Neural crest cell (in vitro differentiated cells): ENCODE measurements at regions not wholly inside any gene's neighbourhood (a gene's known extent, or its start where the extent isn't known, plus 50 kb on each side); places are given as distances from the start of the nearest gene placed in this dataset.

Experiments used
- DNase-seq: peaks from one replicate; pipeline ENCODE4 v3.0.0; 2021; ENCODE audit warnings: low read depth, mixed read lengths, low spot score
- H3K27ac Mint-ChIP-seq: one replicate; pipeline ENCODE4 v1.8.0; 2021; ENCODE audit warnings: mild to moderate bottlenecking, mixed read lengths; ENCODE audit not compliant: unreplicated experiment
- H3K27me3 Mint-ChIP-seq: 2 replicates; pipeline ENCODE4 v1.8.0; 2021; ENCODE audit warnings: low read depth, mild to moderate bottlenecking, mixed read lengths
- H3K36me3 Mint-ChIP-seq: 2 replicates; pipeline ENCODE4 v1.8.0; 2021; ENCODE audit warnings: low read depth, mild to moderate bottlenecking, mixed read lengths
- H3K4me1 Mint-ChIP-seq: 2 replicates; pipeline ENCODE4 v1.8.0; 2021; ENCODE audit warnings: mixed read lengths
- H3K4me3 Mint-ChIP-seq: one replicate; pipeline ENCODE4 v1.8.0; 2021; ENCODE audit warnings: mild to moderate bottlenecking, mixed read lengths
- H3K9me3 Mint-ChIP-seq: 2 replicates; pipeline ENCODE4 v1.8.0; 2021; ENCODE audit warnings: mixed read lengths
- CTCF ChIP-seq: fragments of 200-600 bp; sonication (generic); conservative IDR thresholded peaks from 2 replicates; pipeline ENCODE4 v1.5.0; 2021; ENCODE audit warnings: antibody characterized with exemption, mild to moderate bottlenecking

DNA sequence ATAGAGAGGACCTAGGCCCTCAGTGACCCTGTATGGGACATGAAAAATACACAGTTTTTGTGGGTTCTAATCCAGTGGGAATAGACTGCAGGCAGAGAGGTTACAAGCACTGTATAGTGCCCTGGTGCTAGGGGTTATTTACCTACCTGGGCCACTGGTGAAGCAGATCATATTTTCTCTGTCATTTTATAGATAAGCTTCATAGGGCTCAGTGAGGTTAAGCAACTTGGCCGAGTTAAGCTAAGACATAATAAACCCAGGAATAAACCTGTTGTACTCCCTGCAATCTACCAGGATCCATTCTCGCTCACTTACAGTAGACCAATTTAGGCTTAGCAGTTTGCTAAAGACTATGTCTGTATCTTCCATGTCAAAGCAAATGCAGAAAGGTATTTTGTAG, 340.6 kb upstream of the KHDRBS2 start:
- H3K27ac Mint-ChIP-seq = no peak overlapping the region
- no peaks in the 10 kb centered on the region for H3K27me3 Mint-ChIP-seq
- no peak for TF ChIP-seq CTCF
- DNase-seq = no peak
- H3K4me1 Mint-ChIP-seq = no peaks in the 10 kb centered on the region
- H3K36me3 Mint-ChIP-seq = no peaks in the 10 kb centered on the region
- no peaks in the 10 kb centered on the region for H3K9me3 Mint-ChIP-seq
- no peak overlapping the region for H3K4me3 Mint-ChIP-seq

DNA sequence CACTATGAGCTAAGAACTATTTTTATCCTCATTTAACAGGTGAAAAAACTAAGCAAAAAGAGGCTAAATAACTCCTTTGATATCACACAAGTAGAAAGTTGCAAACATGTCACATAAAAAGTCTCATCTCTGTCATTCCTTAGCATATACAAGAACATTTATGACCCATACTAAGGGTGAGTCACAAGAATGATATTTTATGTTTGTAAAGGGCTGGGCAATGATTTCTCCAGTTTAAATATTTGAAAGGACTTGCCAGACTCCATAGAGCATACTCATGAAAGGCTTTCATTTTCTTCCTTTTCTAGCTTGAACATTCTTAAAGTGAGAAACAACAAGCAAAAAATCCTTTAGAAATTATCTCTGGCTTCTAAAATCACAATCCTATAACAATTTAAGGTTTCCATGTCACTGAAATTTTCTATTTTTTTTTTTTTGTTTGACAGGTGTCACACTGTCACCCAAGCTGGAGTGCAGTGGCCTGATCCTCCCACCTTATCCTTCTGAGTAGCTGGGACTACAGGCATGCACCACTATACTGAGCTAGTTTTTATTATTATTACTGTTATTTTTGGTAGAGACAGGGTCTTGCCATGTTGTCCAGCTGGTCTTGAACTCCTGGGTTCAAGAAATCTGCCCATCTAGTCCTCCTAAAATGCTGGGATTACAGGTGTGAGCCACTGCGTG, 338.0 kb upstream of the KHDRBS2 start:
- H3K4me1 Mint-ChIP-seq = no peaks in the 10 kb centered on the region
- H3K27ac Mint-ChIP-seq = no peak overlapping the region
- H3K9me3 Mint-ChIP-seq = no peaks in the 10 kb centered on the region
- TF ChIP-seq CTCF = no peak
- H3K27me3 Mint-ChIP-seq = no peaks in the 10 kb centered on the region
- no peak overlapping the region for H3K4me3 Mint-ChIP-seq
- no peak for DNase-seq
- no peaks in the 10 kb centered on the region for H3K36me3 Mint-ChIP-seq

DNA sequence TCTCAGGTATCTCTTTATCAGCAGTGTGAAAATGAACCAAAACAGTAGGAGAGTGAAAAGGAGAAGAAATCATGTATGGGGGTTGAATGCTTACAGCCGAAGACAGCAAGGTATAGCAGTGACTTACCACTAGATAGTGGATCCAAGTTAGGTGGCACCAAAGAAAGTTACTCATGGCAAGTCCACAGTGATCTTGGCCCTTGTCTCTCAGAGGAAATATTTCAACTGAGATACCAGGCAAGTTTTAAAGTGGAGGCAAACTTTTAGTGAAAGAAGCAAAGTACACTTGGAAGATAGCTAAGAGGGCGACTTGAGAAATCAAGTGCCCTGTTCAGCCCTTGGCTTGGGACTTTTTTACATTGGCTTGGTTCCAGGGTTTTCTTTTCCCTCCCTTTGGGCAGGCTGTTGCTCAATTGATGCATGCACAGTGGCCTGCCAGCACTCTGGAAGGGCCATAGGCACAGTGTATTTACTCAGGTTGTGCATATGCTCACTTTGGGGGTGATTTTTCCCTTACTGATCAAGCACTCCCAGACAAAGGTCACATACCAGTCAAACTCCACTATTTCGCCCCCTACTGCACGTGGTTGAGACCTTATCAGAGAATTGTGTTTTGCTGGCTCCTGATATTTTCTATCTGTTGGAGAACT, 329.5 kb upstream of the KHDRBS2 start:
- Mint-ChIP-seq H3K27me3 (no peaks in the 10 kb centered on the region), H3K4me3 (no peak overlapping the region), H3K36me3 (no peaks in the 10 kb centered on the region), H3K4me1 (no peaks in the 10 kb centered on the region), H3K27ac (no peak overlapping the region), H3K9me3 (no peaks in the 10 kb centered on the region)
- no peak for TF ChIP-seq CTCF
- no peak for DNase-seq

DNA sequence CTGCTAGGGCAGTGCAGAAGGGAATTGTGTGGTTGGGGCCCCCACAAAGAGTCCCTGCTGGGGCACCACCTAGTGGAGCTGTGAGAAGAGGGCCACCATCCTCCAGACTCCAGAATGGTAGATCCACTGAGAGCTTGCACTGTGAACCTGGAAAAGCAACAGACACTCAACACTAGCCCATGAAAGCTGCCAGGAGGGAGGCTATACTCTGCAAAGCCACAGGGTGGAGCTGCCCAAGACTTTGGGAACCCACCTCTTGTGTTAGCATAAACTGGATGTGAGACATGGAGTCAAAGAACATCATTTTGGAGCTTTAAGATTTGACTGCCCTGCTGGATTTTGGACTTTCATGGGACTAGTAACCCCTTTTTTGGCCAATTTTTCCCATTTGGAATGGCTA, 328.4 kb upstream of the KHDRBS2 start:
- H3K4me3 Mint-ChIP-seq = no peak overlapping the region
- DNase-seq = no peak
- H3K9me3 Mint-ChIP-seq = no peaks in the 10 kb centered on the region
- no peaks in the 10 kb centered on the region for H3K4me1 Mint-ChIP-seq
- H3K27me3 Mint-ChIP-seq = no peaks in the 10 kb centered on the region
- no peak for TF ChIP-seq CTCF
- H3K27ac Mint-ChIP-seq = no peak overlapping the region
- no peaks in the 10 kb centered on the region for H3K36me3 Mint-ChIP-seq

GRCh38 chr6:62613928-62614327, 327.9 kb upstream of the KHDRBS2 start:
- no peaks in the 10 kb centered on the region for H3K27me3 Mint-ChIP-seq
- no peak for DNase-seq
- no peaks in the 10 kb centered on the region for H3K4me1 Mint-ChIP-seq
- no peak overlapping the region for H3K27ac Mint-ChIP-seq
- H3K4me3 Mint-ChIP-seq = no peak overlapping the region
- no peaks in the 10 kb centered on the region for H3K36me3 Mint-ChIP-seq
- H3K9me3 Mint-ChIP-seq = no peaks in the 10 kb centered on the region
- TF ChIP-seq CTCF = no peak
